ENCODE measurements at regions not wholly inside any gene's neighbourhood (a gene's known extent, or its start where the extent isn't known, plus 50 kb on each side); places are given as distances from the start of the nearest gene placed in this dataset.
A peak's percentile ranks its signal among the peaks of the same experiment; 100 is the strongest.

DNA sequence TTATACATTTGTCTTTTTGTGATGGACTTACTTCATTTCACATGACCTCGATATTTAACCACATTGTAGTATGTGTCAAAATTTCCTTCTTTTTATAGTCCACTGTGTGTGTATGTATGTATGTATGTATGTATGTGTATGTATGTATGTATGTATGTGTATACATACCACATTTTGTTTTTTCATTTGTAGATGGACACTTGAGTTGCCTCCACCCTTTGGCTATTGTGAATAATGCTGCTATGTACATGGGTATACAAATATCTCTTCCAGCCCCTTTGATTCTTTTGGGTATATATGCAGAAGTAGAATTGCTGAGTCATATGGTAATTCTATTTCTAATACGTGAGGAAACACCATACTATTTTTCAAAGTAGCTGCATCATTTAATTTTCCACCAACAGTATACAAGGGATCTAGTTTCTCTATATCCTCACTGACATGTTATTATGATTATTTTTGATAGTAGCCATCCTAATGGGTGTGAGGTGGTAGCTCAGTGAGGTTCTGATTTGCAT is 228.2 kb downstream of the OPA1 start:
- H3K9me3 ChIP-seq (ENCODE audit: control insufficient read depth, insufficient read depth, low read depth, low read length), result no peaks in the 10 kb centered on the region
- no peak overlapping the region for H3K27ac ChIP-seq (ENCODE audit: extremely low read depth, low read depth, low read length)
- H3K36me3 ChIP-seq (ENCODE audit: control insufficient read depth in 2 of 2, insufficient read depth in 1 of 2, low read length in 2 of 2), result no peaks in the 10 kb centered on the region
- ChIA-PET CTCF (interaction anchor here (0.7 kb wide), 1 partner anchor 22 kb away, joined by 4 read pairs; no protein-coding TSS in a partner anchor), POLR2A (no interaction called here)
- H3K4me1 ChIP-seq (ENCODE audit: control insufficient read depth, insufficient read depth, low read length), result 0 out of 2 replicates have a peak, but pooled peaks cover 2% of the 10 kb centered on the region
- no peak overlapping the region for H3K4me3 ChIP-seq (ENCODE audit: low read depth, low read length)
- TF ChIP-seq, protein P1, sequence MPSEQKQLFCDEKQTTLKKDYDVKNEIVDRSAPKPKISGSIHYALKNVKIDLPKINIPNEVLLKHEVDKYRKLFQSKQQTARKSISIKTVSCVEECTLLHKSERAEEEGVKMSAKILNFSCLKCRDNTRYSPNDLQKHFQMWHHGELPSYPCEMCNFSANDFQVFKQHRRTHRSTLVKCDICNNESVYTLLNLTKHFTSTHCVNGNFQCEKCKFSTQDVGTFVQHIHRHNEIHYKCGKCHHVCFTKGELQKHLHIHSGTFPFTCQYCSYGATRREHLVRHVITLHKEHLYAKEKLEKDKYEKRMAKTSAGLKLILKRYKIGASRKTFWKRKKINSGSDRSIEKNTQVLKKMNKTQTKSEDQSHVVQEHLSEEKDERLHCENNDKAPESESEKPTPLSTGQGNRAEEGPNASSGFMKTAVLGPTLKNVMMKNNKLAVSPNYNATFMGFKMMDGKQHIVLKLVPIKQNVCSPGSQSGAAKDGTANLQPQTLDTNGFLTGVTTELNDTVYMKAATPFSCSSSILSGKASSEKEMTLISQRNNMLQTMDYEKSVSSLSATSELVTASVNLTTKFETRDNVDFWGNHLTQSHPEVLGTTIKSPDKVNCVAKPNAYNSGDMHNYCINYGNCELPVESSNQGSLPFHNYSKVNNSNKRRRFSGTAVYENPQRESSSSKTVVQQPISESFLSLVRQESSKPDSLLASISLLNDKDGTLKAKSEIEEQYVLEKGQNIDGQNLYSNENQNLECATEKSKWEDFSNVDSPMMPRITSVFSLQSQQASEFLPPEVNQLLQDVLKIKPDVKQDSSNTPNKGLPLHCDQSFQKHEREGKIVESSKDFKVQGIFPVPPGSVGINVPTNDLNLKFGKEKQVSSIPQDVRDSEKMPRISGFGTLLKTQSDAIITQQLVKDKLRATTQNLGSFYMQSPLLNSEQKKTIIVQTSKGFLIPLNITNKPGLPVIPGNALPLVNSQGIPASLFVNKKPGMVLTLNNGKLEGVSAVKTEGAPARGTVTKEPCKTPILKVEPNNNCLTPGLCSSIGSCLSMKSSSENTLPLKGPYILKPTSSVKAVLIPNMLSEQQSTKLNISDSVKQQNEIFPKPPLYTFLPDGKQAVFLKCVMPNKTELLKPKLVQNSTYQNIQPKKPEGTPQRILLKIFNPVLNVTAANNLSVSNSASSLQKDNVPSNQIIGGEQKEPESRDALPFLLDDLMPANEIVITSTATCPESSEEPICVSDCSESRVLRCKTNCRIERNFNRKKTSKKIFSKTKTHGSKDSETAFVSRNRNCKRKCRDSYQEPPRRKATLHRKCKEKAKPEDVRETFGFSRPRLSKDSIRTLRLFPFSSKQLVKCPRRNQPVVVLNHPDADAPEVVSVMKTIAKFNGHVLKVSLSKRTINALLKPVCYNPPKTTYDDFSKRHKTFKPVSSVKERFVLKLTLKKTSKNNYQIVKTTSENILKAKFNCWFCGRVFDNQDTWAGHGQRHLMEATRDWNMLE (tag by site-specific recombination; conservative IDR thresholded peaks at IDR 0.05; ENCODE audit: low read depth), result no peak
- TF ChIP-seq IKZF3 (tag by site-specific recombination; IDR thresholded peaks at IDR 0.05) (no peak), ZNF169 (tag by site-specific recombination; IDR thresholded peaks at IDR 0.05) (no peak), HOXA7 (CRISPR knock-in tag; IDR thresholded peaks at IDR 0.05; ENCODE audit: borderline replicate concordance) (no peak), ZBTB1 (tag by site-specific recombination; IDR thresholded peaks at IDR 0.05) (no peak), SP3 (tag by site-specific recombination; IDR thresholded peaks at IDR 0.05) (no peak), ZNF23 (tag by site-specific recombination; IDR thresholded peaks at IDR 0.05; ENCODE audit: borderline replicate concordance) (no peak), ZNF514 (tag by site-specific recombination; IDR thresholded peaks at IDR 0.05) (no peak), ZNF19 (tag by site-specific recombination; IDR thresholded peaks at IDR 0.05; ENCODE audit: low read depth) (no peak), SALL2 (tag by site-specific recombination; IDR thresholded peaks at IDR 0.05; ENCODE audit: borderline replicate concordance) (no peak), ZSCAN16 (tag by site-specific recombination; IDR thresholded peaks at IDR 0.05) (no peak), ZNF26 (tag by site-specific recombination; IDR thresholded peaks at IDR 0.05) (no peak), KLF7 (tag by site-specific recombination; IDR thresholded peaks at IDR 0.05; ENCODE audit: borderline replicate concordance) (no peak), GLIS1 (tag by site-specific recombination; IDR thresholded peaks at IDR 0.05) (no peak), ZNF621 (tag by site-specific recombination; IDR thresholded peaks at IDR 0.05) (no peak), ZNF664 (tag by site-specific recombination; IDR thresholded peaks at IDR 0.05) (no peak), ZNF521 (tag by site-specific recombination; IDR thresholded peaks at IDR 0.05) (no peak), ZNF404 (tag by site-specific recombination; IDR thresholded peaks at IDR 0.05) (no peak), ZNF146 (tag by site-specific recombination; IDR thresholded peaks at IDR 0.05) (no peak)

- no peaks in the 10 kb centered on the region for H3K36me3 ChIP-seq (ENCODE audit: control insufficient read depth in 2 of 2, insufficient read depth in 1 of 2, low read length in 2 of 2)
- H3K4me3 ChIP-seq (ENCODE audit: low read depth, low read length), result no peak overlapping the region
- H3K4me1 ChIP-seq (ENCODE audit: control insufficient read depth, insufficient read depth, low read length), result peaks cover 11% of the 10 kb centered on the region; the same call in 1 of the 2 replicates
- no peak overlapping the region for H3K27ac ChIP-seq (ENCODE audit: extremely low read depth, low read depth, low read length)
- POLR2A ChIA-PET, result no interaction called here
- no peaks in the 10 kb centered on the region for H3K9me3 ChIP-seq (ENCODE audit: control insufficient read depth, insufficient read depth, low read depth, low read length)
- CTCF ChIA-PET, result no interaction called here
- TF ChIP-seq ZSCAN23 (tag by site-specific recombination; IDR thresholded peaks at IDR 0.05), result no peak
- TF ChIP-seq ZNF280C (tag by site-specific recombination; IDR thresholded peaks at IDR 0.05), result no peak
- TF ChIP-seq PRDM6 (tag by site-specific recombination; IDR thresholded peaks at IDR 0.05), result peak; percentile 37; the same call in 1 of the 2 replicates
- TF ChIP-seq ZNF132 (tag by site-specific recombination; IDR thresholded peaks at IDR 0.05; ENCODE audit: borderline replicate concordance), result no peak
- TF ChIP-seq ZNF558 (tag by site-specific recombination; IDR thresholded peaks at IDR 0.05), result no peak
- no peak for TF ChIP-seq MYNN (tag by site-specific recombination; IDR thresholded peaks at IDR 0.05; ENCODE audit: borderline replicate concordance)
Measured at GRCh38 chr3:193822492-193823212, 229.6 kb downstream of the OPA1 start.

All from HEK293 (cell line).